ENCODE measurements at regions not wholly inside any gene's neighbourhood (a gene's known extent, or its start where the extent isn't known, plus 50 kb on each side); places are given as distances from the start of the nearest gene placed in this dataset.

DNA sequence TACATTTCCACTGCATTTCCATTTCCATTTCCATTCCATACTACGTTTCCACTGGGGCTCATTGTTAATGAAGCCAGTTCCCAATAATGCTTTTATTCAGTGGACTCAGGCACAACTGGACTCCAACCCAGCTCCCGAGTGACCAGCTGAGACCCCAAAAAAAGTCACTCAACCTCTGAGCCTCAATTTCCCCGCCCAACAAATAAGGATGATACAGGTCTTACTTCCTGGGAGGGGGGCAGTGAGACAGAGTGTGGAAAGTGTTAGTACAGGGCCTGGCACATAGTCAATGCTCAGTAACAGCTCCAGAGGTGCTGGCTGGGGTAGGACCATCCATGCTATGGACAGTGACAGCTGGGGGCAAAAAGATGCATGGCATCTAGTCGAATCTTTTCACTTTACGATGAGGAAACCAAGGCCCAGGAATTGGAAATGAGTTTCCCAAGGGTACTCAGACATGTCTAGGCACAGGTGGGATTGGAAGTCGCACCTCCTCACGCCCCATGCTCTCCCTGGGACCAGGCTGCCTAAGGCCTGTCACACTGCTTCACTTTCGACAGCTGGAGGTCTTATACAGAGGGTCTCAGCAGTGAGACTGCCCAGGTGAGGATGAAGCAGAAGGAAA is 226.5 kb downstream of the ANAPC1 start:
- intact Hi-C loops (cut with micrococcal nuclease; ENCODE audit: unreplicated experiment): no loop called here
- CTCF ChIA-PET: no interaction called here
- BruUV-seq (replicated peaks): no TSS peak
- H3K9me3 ChIP-seq (ENCODE audit: control insufficient read depth, insufficient read depth, low read depth, low read length): no peaks in the 10 kb centered on the region
- TF ChIP-seq REST (IDR thresholded peaks at IDR 0.05; ENCODE audit: insufficient read depth in 1 of 2, low read depth in 2 of 2, low read length in 1 of 2) (no peak), CTCF (IDR thresholded peaks at IDR 0.05) (no peak), TCF7L2 (IDR thresholded peaks at IDR 0.05; ENCODE audit: low read depth, low read length) (no peak), SIN3A (IDR thresholded peaks at IDR 0.05; ENCODE audit: borderline replicate concordance, insufficient read depth, low read depth, low read length) (no peak), POLR2AphosphoS5 (IDR thresholded peaks at IDR 0.05; ENCODE audit: low read depth, low read length) (no peak)
- no peak overlapping the region for H3K4me3 ChIP-seq (ENCODE audit: low read depth in 2 of 2, low read length in 2 of 2)
- ATAC-seq: no peak
- peaks cover 17% of the 10 kb centered on the region for H3K4me1 ChIP-seq (ENCODE audit: control insufficient read depth, insufficient read depth, low read length)
- H3K27ac ChIP-seq (ENCODE audit: low read length): peak overlapping the region; percentile 3; the same call in 1 of the 2 replicates
- H3K27me3 ChIP-seq (ENCODE audit: control insufficient read depth, insufficient read depth, low read length): no peaks in the 10 kb centered on the region
- in situ Hi-C loops (cut with HindIII; ENCODE audit: low pct_unique_long_range_greater_than_20kb, low sequenced_read_pairs): no loop called here
- no peak for DNase-seq (ENCODE audit: low read depth, low spot score)
- POLR2A ChIA-PET: no interaction called here
- H3K36me3 ChIP-seq (ENCODE audit: control insufficient read depth, insufficient read depth, low read length): no peaks in the 10 kb centered on the region

DNA sequence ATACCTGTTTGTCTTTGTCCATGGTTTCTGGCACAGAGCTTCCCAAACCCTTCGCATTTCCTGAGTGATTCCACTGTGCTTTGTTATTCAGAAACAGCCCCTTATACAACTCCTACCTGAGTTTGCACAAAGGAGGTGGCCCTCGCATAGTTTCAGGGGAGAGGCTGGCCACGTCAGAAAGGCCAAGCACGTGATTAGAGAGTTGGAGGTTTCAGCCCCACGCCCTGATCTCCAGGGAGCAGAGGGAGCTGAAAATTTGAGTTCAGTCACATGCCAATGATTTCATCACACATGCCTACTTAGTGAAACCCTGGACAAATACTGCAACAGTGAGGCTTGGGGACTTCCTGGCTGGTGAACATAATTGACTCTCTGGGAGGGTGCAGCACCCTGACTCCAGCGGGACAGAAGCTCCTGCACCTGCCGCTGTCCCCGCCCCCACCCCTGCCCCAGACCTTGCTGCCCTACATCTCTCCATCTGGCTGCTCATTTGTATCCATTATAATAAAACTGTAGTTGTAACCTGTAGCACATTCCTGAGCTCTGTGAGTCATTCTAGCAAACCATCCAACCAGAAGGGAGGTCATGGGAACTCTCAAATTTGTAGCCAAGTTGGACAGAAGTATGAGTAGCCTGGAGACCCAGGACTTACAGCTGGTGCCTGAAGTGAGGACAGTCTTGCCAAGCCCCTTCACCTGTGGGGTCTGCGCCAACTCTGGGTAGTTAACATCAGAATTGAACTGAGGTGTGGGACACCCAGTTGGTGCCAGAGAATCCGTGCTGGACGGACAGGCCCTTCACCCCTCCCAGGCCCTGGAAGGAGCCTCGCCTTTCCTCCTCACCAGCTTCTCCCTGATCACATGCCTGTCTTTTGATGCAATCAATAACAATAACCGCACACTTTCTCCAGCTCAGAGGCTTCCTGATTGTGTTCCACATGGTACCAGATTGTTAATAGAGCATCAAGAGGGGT is 224.3 kb downstream of the ANAPC1 start:
- no peak for TF ChIP-seq REST (IDR thresholded peaks at IDR 0.05; ENCODE audit: insufficient read depth in 1 of 2, low read depth in 2 of 2, low read length in 1 of 2)
- no peak for TF ChIP-seq SIN3A (IDR thresholded peaks at IDR 0.05; ENCODE audit: borderline replicate concordance, insufficient read depth, low read depth, low read length)
- TF ChIP-seq CTCF (IDR thresholded peaks at IDR 0.05): no peak
- no peak for TF ChIP-seq POLR2AphosphoS5 (IDR thresholded peaks at IDR 0.05; ENCODE audit: low read depth, low read length)
- TF ChIP-seq TCF7L2 (IDR thresholded peaks at IDR 0.05; ENCODE audit: low read depth, low read length): no peak
- H3K4me1 ChIP-seq (ENCODE audit: control insufficient read depth, insufficient read depth, low read length): peaks cover 22% of the 10 kb centered on the region
- in situ Hi-C loops (cut with HindIII; ENCODE audit: low pct_unique_long_range_greater_than_20kb, low sequenced_read_pairs): no loop called here
- ATAC-seq (peak; percentile 35), DNase-seq (ENCODE audit: low read depth, low spot score) (peak; percentile 27)
- no peaks in the 10 kb centered on the region for H3K36me3 ChIP-seq (ENCODE audit: control insufficient read depth, insufficient read depth, low read length)
- no peak overlapping the region for H3K4me3 ChIP-seq (ENCODE audit: low read depth in 2 of 2, low read length in 2 of 2)
- ChIA-PET CTCF (no interaction called here), POLR2A (no interaction called here)
- H3K9me3 ChIP-seq (ENCODE audit: control insufficient read depth, insufficient read depth, low read depth, low read length): no peaks in the 10 kb centered on the region
- intact Hi-C loops (cut with micrococcal nuclease; ENCODE audit: unreplicated experiment): no loop called here
- H3K27ac ChIP-seq (ENCODE audit: low read length): peak overlapping the region; percentile 74; the same call in 1 of the 2 replicates
- BruUV-seq (replicated peaks): no TSS peak
- no peaks in the 10 kb centered on the region for H3K27me3 ChIP-seq (ENCODE audit: control insufficient read depth, insufficient read depth, low read length)
